ENCODE measurements at regions not wholly inside any gene's neighbourhood (a gene's known extent, or its start where the extent isn't known, plus 50 kb on each side); places are given as distances from the start of the nearest gene placed in this dataset.
"Not testable (repeated sequence)": the region's sequence is repeated elsewhere in the genome, so short reads cannot be mapped to it uniquely, and the experiment has no call there.

GRCh38 chrX:86887341-86887740, 630.3 kb upstream of the KLHL4 start:
- no CpG with 5 or more reads among the region's 1 CpG for WGBS (ENCODE audit: insufficient coverage, insufficient read length)
- Histone ChIP-seq H3K27me3 (ENCODE audit: control insufficient read depth, insufficient read depth, low read length) (no peaks in the 10 kb centered on the region), H3K4me1 (ENCODE audit: control insufficient read depth, insufficient read depth, low read length) (no peaks in the 10 kb centered on the region), H3K27ac (ENCODE audit: low read length) (no peak overlapping the region), H3K9me3 (ENCODE audit: control insufficient read depth, insufficient read depth, low read length) (no peaks in the 10 kb centered on the region), H3K4me3 (ENCODE audit: low read length) (no peak overlapping the region), H3K36me3 (ENCODE audit: control insufficient read depth, insufficient read depth, low read length) (no peaks in the 10 kb centered on the region)
- no peak for DNase-seq (ENCODE audit: low read depth, low spot score)

- DNase-seq (ENCODE audit: low read depth, low spot score): no peak
- Histone ChIP-seq H3K4me1 (ENCODE audit: control insufficient read depth, insufficient read depth, low read length) (no peaks in the 10 kb centered on the region), H3K36me3 (ENCODE audit: control insufficient read depth, insufficient read depth, low read length) (no peaks in the 10 kb centered on the region), H3K27ac (ENCODE audit: low read length) (no peak overlapping the region), H3K4me3 (ENCODE audit: low read length) (no peak overlapping the region), H3K9me3 (ENCODE audit: control insufficient read depth, insufficient read depth, low read length) (no peaks in the 10 kb centered on the region), H3K27me3 (ENCODE audit: control insufficient read depth, insufficient read depth, low read length) (no peaks in the 10 kb centered on the region)
- WGBS (ENCODE audit: insufficient coverage, insufficient read length): no CpG with 5 or more reads among the region's 2 CpGs
Measured at GRCh38 chrX:86910027-86910426, 607.6 kb upstream of the KLHL4 start.

- Histone ChIP-seq H3K36me3 (ENCODE audit: control insufficient read depth, insufficient read depth, low read length) (no peaks in the 10 kb centered on the region), H3K4me3 (ENCODE audit: low read length) (no peak overlapping the region), H3K27ac (ENCODE audit: low read length) (no peak overlapping the region), H3K27me3 (ENCODE audit: control insufficient read depth, insufficient read depth, low read length) (no peaks in the 10 kb centered on the region), H3K4me1 (ENCODE audit: control insufficient read depth, insufficient read depth, low read length) (no peaks in the 10 kb centered on the region), H3K9me3 (ENCODE audit: control insufficient read depth, insufficient read depth, low read length) (no peaks in the 10 kb centered on the region)
- no CpG with 5 or more reads among the region's 4 CpGs for WGBS (ENCODE audit: insufficient coverage, insufficient read length)
- no peak for DNase-seq (ENCODE audit: low read depth, low spot score)
Measured at GRCh38 chrX:86910602-86911311, 606.8 kb upstream of the KLHL4 start.

GRCh38 chrX:86914569-86914968, 603.0 kb upstream of the KLHL4 start:
- Histone ChIP-seq H3K27me3 (ENCODE audit: control insufficient read depth, insufficient read depth, low read length) (no peaks in the 10 kb centered on the region), H3K27ac (ENCODE audit: low read length) (no peak overlapping the region), H3K4me3 (ENCODE audit: low read length) (no peak overlapping the region), H3K36me3 (ENCODE audit: control insufficient read depth, insufficient read depth, low read length) (no peaks in the 10 kb centered on the region), H3K4me1 (ENCODE audit: control insufficient read depth, insufficient read depth, low read length) (no peaks in the 10 kb centered on the region), H3K9me3 (ENCODE audit: control insufficient read depth, insufficient read depth, low read length) (no peaks in the 10 kb centered on the region)
- WGBS (ENCODE audit: insufficient coverage, insufficient read length): no CpG with 5 or more reads among the region's 1 CpG
- DNase-seq (ENCODE audit: low read depth, low spot score): no peak

- DNase-seq (ENCODE audit: low read depth, low spot score): no peak
- H3K27ac ChIP-seq (ENCODE audit: low read length): no peak overlapping the region
- H3K27me3 ChIP-seq (ENCODE audit: control insufficient read depth, insufficient read depth, low read length): no peaks in the 10 kb centered on the region
- H3K4me1 ChIP-seq (ENCODE audit: control insufficient read depth, insufficient read depth, low read length): no peaks in the 10 kb centered on the region
- no peaks in the 10 kb centered on the region for H3K9me3 ChIP-seq (ENCODE audit: control insufficient read depth, insufficient read depth, low read length)
- no peak overlapping the region for H3K4me3 ChIP-seq (ENCODE audit: low read length)
- no CpG with 5 or more reads among the region's 2 CpGs for WGBS (ENCODE audit: insufficient coverage, insufficient read length)
- no peaks in the 10 kb centered on the region for H3K36me3 ChIP-seq (ENCODE audit: control insufficient read depth, insufficient read depth, low read length)
Measured at GRCh38 chrX:86917959-86918358, 599.6 kb upstream of the KLHL4 start.

DNA sequence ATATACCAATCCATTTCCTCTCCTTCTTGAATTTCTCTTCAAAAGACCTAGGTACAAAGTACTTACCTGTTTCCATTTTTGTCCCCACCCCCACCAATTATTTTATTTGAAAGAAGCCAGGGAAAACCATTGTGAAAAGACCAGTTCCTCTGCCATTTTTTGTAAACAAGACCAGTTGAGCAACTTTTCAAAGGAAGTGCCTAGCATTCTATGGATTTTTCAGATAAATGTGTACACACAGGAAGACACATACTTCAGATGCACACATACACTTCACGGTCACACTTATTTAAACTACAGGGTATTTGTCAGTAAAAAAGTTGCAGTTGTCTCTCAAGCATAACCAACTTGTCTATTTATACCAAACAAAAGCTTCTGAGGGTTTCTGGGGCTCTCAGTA, 587.2 kb upstream of the KLHL4 start:
- Histone ChIP-seq H3K4me3 (ENCODE audit: low read length) (no peak overlapping the region), H3K36me3 (ENCODE audit: control insufficient read depth, insufficient read depth, low read length) (no peaks in the 10 kb centered on the region), H3K9me3 (ENCODE audit: control insufficient read depth, insufficient read depth, low read length) (no peaks in the 10 kb centered on the region), H3K27ac (ENCODE audit: low read length) (no peak overlapping the region), H3K27me3 (ENCODE audit: control insufficient read depth, insufficient read depth, low read length) (no peaks in the 10 kb centered on the region), H3K4me1 (ENCODE audit: control insufficient read depth, insufficient read depth, low read length) (no peaks in the 10 kb centered on the region)
- DNase-seq (ENCODE audit: low read depth, low spot score): no peak
- WGBS (ENCODE audit: insufficient coverage, insufficient read length): no CpG with 5 or more reads among the region's 1 CpG

- H3K27me3 ChIP-seq (ENCODE audit: control insufficient read depth, insufficient read depth, low read length): no peaks in the 10 kb centered on the region
- no CpG with 5 or more reads among the region's 5 CpGs for WGBS (ENCODE audit: insufficient coverage, insufficient read length)
Measured at GRCh38 chrX:86935988-86936387, 581.6 kb upstream of the KLHL4 start.

GRCh38 chrX:86946569-86946968, 571.0 kb upstream of the KLHL4 start:
- no peaks in the 10 kb centered on the region; the same call in 1 of the 2 replicates for H3K4me1 ChIP-seq (ENCODE audit: control insufficient read depth, insufficient read depth, low read length)
- H3K36me3 ChIP-seq (ENCODE audit: control insufficient read depth, insufficient read depth, low read length): no peaks in the 10 kb centered on the region
- no peaks in the 10 kb centered on the region for H3K27me3 ChIP-seq (ENCODE audit: control insufficient read depth, insufficient read depth, low read length)
- WGBS (ENCODE audit: insufficient coverage, insufficient read length): no CpG with 5 or more reads among the region's 1 CpG
- no peaks in the 10 kb centered on the region; the same call in 1 of the 2 replicates for H3K9me3 ChIP-seq (ENCODE audit: control insufficient read depth, insufficient read depth, low read length)
- no peak overlapping the region for H3K27ac ChIP-seq (ENCODE audit: low read length)
- H3K4me3 ChIP-seq (ENCODE audit: low read length): no peak overlapping the region
- DNase-seq (ENCODE audit: low read depth, low spot score): peak; percentile 13

More at GRCh38 chrX:86935988-86936387, 581.6 kb upstream of the KLHL4 start:
- no peak for DNase-seq (ENCODE audit: low read depth, low spot score)
- no peaks in the 10 kb centered on the region for H3K4me1 ChIP-seq (ENCODE audit: control insufficient read depth, insufficient read depth, low read length)
- no peaks in the 10 kb centered on the region for H3K9me3 ChIP-seq (ENCODE audit: control insufficient read depth, insufficient read depth, low read length)
- no peak overlapping the region for H3K4me3 ChIP-seq (ENCODE audit: low read length)
- H3K36me3 ChIP-seq (ENCODE audit: control insufficient read depth, insufficient read depth, low read length): no peaks in the 10 kb centered on the region
- no peak overlapping the region for H3K27ac ChIP-seq (ENCODE audit: low read length)

DNA sequence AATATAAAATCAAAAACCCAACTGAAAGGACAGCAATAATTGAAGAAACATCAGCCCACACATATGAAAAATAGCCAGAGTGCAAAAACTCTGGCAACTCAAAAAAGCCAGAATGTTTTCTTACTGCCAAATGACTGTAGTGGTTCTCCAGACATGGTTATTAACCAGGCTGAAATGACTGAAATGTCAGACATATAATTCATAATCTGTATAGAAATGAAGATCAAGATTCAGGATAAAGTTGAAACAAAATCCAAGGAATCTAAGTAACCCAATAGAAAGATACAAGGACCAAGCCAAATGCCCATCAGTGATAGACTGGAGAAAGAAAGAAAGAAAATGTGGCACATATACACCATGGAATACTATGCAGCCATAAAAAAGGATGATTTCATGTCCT, 553.3 kb upstream of the KLHL4 start:
- no peaks in the 10 kb centered on the region for H3K27me3 ChIP-seq (ENCODE audit: control insufficient read depth, insufficient read depth, low read length)
- no peak overlapping the region for H3K4me3 ChIP-seq (ENCODE audit: low read length)
- no peaks in the 10 kb centered on the region for H3K9me3 ChIP-seq (ENCODE audit: control insufficient read depth, insufficient read depth, low read length)
- no peaks in the 10 kb centered on the region for H3K4me1 ChIP-seq (ENCODE audit: control insufficient read depth, insufficient read depth, low read length)
- no peak overlapping the region for H3K27ac ChIP-seq (ENCODE audit: low read length)
- no peak for DNase-seq (ENCODE audit: low read depth, low spot score)
- no peaks in the 10 kb centered on the region for H3K36me3 ChIP-seq (ENCODE audit: control insufficient read depth, insufficient read depth, low read length)

GRCh38 chrX:86981326-86981879, 536.2 kb upstream of the KLHL4 start:
- Histone ChIP-seq H3K9me3 (ENCODE audit: control insufficient read depth, insufficient read depth, low read length) (no peaks in the 10 kb centered on the region), H3K27ac (ENCODE audit: low read length) (no peak overlapping the region), H3K4me3 (ENCODE audit: low read length) (no peak overlapping the region), H3K36me3 (ENCODE audit: control insufficient read depth, insufficient read depth, low read length) (no peaks in the 10 kb centered on the region), H3K4me1 (ENCODE audit: control insufficient read depth, insufficient read depth, low read length) (no peaks in the 10 kb centered on the region), H3K27me3 (ENCODE audit: control insufficient read depth, insufficient read depth, low read length) (no peaks in the 10 kb centered on the region)
- WGBS (ENCODE audit: insufficient coverage, insufficient read length): no CpG with 5 or more reads among the region's 2 CpGs
- peak; percentile 1 for DNase-seq (ENCODE audit: low read depth, low spot score)

DNA sequence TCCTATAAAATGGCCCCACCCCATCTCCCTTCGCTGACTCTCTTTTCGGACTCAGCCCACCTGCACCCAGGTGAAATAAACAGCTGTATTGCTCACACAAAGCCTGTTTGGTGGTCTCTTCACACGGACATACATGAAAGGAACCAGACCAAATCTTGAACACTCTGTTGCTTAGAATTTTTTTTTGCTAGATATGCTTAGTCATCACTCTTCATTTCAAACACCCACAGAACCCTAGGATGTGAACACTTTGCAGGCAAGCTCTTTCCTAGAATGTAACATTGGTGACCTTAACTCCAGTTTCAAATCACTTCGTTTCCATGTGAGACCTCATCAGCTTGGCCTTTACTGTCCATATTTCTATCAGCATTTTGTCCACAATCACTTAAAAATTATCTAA, 530.3 kb upstream of the KLHL4 start:
- H3K27me3 ChIP-seq (ENCODE audit: control insufficient read depth, insufficient read depth, low read length); H3K9me3 ChIP-seq (ENCODE audit: control insufficient read depth, insufficient read depth, low read length); H3K27ac ChIP-seq (ENCODE audit: low read length); H3K4me3 ChIP-seq (ENCODE audit: low read length); DNase-seq (ENCODE audit: low read depth, low spot score); H3K4me1 ChIP-seq (ENCODE audit: control insufficient read depth, insufficient read depth, low read length); H3K36me3 ChIP-seq (ENCODE audit: control insufficient read depth, insufficient read depth, low read length): not testable (repeated sequence)
- no CpG with 5 or more reads among the region's 4 CpGs for WGBS (ENCODE audit: insufficient coverage, insufficient read length)

Data from iPS DF 6.9 (cell line).